Fibroblast of the aortic adventitia (primary cell): ENCODE measurements at regions not wholly inside any gene's neighbourhood (a gene's known extent, or its start where the extent isn't known, plus 50 kb on each side); places are given as distances from the start of the nearest gene placed in this dataset. TPM values are rescaled to one million over a fixed set of nuclear protein-coding genes. Genes with fewer than 3 reads are reported as not detected.

Experiments
- DNase-seq: peaks from one replicate; pipeline ENCODE4 v3.0.0-alpha.2; 2010; ENCODE audit warnings: low read depth
- H3K4me3 ChIP-seq: 2 replicates; pipeline ENCODE4 v1.5.1; 2011; ENCODE audit warnings: low read depth, mild to moderate bottlenecking, control low read depth, low read length, moderate library complexity
- CTCF ChIP-seq: IDR thresholded peaks from 2 replicates; pipeline ENCODE4 v1.5.1; 2011; ENCODE audit warnings: mild to moderate bottlenecking, low read length, control low read depth, inconsistent platforms; ENCODE audit not compliant: insufficient read depth
- small RNA-seq: library from RNA; depleted of rRNA; stranded (forward); fragments of <200 nt; gene quantifications from one replicate; pipeline ENCODE3, GENCODE V24; 2012

- no peak overlapping the region for H3K4me3 ChIP-seq
- no peak for TF ChIP-seq CTCF
- no peak for DNase-seq
Measured at GRCh38 chr5:154535535-154535934, 57.5 kb upstream of the HAND1 start.

GRCh38 chr5:154534457-154535050 lies 56.5 kb upstream of the HAND1 start:
- no peak overlapping the region for H3K4me3 ChIP-seq
- no peak for DNase-seq
- no peak for TF ChIP-seq CTCF

GRCh38 chr5:154529282-154529681 lies 51.3 kb upstream of the HAND1 start:
- no peak for TF ChIP-seq CTCF
- DNase-seq, result no peak
- H3K4me3 ChIP-seq, result no peak overlapping the region

GRCh38 chr5:154528005-154528594 lies 50.1 kb upstream of the HAND1 start:
- no peak for DNase-seq
- no peak for TF ChIP-seq CTCF

More at GRCh38 chr5:154528005-154528594, 50.1 kb upstream of the HAND1 start:
- no peak overlapping the region for H3K4me3 ChIP-seq

Small RNA genes lying in the stretch of these regions (small RNA-seq; reads per million reads assigned to genes)
- not detected for gene MIR1303
- not detected for gene MIR3141
